Activated gamma-delta T cell treated with Interleukin-2 at 50 U/mL for 16 hours (primary cell): ENCODE measurements at regions not wholly inside any gene's neighbourhood (a gene's known extent, or its start where the extent isn't known, plus 50 kb on each side); places are given as distances from the start of the nearest gene placed in this dataset.

Experiments
- DNase-seq: peaks from one replicate; pipeline ENCODE4 v3.0.0-alpha.2; 2020

DNA sequence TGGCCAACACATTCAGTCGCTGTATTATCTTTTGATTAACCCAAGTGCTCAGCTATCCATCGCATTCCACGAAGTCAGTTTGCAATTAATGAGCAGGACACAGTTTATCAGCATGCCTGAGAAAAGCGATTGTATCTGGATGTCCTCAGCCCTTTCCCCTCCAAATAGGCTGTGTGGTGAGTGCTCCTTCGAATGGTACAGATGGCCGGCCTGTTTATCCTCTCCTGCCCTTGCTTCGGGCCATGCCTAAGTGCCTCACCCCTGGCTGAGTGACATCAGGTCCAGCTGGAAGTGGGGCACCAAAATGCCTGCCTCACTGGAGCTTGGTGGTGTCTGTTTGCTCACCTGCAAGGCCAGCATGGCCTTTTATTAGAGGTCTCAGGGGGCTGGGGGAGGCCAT lies 317.3 kb downstream of the GADD45G start:
- DNase-seq: no peak

DNA sequence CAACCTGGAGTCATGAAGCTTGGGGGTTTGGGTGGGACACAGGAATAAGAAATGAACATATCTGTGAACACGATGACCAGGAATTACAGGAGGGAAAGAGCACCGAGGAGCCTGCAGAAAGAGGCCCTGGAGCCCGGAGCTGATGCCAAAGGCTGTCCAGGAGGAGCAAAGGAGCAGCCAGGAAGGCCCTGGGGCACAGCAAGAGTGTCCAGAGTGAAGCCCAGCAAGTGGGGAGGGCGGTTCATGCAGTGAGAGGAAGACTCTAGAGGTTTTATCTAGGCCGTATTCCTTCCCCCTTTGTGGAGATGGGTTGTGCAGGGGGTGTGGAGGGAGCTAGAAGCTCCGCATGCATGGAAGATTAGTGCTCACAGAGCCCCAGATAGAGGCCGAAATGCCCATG lies 318.4 kb downstream of the GADD45G start:
- no peak for DNase-seq

DNA sequence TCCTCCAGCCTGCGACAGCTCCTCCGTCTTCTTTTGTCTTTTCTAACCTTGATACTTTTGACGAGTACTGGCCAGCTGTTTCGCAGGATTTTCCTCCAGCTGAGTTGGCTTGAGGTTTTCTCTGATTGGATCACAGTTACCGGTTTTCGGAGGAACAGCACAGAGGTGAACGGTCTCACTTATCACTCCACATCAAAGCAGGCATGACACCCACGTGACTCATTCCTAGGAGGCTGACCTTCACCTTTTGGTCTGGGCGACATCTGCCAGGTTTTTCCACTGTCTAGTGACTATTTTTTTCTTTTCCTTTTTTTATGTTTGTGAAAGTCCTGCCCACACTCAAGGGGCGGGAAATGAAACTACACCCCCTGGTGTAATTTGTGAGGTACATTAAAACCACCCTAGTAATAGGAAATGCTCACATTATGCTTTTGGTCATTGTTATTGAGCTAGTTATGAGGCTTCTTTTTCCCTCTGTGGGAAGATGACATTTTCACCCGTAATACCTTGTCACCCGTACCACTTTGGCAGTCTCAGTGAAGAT lies 319.2 kb downstream of the GADD45G start:
- DNase-seq: no peak

DNA sequence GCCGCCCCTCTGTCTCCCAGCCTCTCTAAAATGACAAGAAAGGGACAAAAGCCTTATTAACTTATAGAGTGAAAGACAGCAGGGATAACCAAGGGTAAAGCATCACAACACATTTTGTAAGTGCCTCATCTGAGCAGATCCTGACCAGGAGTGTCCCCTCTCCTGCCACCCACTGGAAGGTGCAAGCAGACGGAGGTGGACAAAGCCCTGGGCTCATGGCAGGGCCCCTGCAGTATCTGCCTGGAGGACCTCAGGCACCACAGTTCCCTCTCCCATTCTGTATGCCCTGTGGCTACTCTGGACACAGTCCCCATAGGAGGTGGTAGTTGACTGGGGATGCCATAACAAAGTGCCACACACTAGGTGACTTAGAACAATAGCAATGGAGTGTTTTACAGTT lies 319.8 kb downstream of the GADD45G start:
- DNase-seq: no peak

DNA sequence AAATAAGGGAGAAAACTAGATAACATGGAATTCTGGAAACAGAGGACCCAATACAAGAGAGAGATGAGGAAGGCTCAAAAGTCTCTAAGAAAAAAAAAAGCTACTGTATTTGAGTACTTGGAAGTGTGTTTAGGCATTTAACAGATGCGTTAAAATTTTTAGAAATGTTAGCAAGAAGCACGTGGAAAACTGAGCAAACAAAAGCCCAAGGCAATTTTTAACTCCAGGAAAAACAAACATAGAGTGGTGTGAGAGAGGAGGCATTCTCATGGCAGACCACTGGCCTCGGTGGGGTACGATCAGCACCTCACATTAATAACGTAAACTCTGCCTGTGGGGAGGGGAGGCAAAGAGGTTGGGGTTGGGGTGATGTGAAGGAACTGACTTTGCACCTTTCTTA lies 321.4 kb downstream of the GADD45G start:
- DNase-seq: no peak

DNA sequence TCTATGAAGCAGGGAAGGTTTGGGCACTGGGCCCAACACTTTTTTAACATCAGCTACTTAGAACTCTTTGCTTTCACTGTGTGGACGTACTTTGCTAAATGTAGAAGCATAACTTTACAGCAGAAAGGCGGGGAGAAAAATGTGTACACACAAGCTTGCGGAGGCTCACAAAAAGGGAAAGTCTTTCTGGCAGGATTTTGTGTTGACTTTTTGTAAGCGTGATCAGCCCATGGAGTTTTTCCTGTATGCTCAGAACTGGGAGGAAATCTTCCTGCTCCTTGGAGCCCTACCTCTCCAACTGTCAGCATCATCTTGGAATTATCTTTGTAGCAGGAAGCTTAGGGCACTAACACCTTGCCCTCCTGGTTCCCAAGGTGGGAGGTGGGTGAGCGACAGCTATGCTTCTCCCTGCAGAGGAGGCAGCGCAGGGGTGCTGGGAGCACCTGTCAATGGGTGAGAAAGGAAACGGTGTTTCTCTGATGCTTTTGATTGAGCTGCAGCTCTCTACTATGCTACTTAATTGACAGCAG lies 321.9 kb downstream of the GADD45G start:
- no peak for DNase-seq

DNA sequence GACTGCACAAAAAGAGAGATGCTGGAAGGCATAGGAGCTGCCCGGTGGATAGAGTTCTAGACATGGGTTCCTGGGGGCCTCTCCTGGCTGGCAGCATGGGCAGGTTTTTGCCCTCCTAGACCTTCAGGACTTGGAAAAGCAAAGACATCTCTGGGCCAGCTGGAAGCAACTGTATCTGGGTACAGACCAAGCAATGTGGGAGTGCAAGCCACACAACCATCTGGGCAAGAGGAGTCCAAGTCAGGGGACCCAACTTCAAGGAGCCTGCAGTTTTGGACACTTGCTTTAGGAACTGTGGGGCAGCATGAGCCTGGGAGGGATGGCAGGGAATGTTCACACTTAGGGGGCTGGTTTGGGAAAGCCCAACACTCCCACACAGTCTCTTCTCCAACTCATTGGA lies 323.3 kb downstream of the GADD45G start:
- DNase-seq: no peak

DNA sequence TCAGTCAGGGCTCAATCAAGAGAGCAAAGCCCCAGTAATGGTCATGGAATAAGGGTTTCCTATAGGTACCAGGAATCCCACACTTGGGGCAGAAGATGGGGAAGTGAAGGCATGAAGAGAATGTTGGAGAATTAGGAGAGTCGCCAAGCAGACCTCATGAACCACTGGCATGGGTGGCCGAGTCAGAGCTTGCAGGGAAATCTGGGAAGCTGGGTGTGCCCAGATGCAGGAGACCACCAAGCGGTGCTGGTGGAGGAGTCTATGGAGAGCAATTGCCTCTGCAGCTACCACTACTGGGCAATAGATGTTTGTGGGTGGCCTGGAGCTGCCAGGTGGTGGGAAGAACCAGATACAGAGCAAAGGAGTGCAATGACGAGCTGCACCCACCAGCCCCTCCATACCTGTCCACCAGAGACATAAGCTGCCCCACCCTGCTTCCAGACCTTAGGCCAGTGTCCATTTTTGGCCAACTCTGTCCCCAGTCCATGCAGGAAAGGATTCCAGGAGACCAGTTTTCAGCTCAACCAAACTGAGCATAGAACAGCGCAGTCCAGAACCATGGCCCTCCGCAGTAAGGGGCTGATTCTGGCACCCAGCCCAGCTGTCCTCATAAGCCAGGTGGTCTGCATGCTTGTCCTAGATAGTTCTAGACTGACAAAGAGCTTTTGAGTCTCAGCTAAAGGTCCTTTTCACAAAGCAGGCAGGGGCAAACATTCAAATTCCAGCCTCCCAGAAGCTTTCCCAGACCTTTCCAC lies 323.9 kb downstream of the GADD45G start:
- DNase-seq: no peak

DNA sequence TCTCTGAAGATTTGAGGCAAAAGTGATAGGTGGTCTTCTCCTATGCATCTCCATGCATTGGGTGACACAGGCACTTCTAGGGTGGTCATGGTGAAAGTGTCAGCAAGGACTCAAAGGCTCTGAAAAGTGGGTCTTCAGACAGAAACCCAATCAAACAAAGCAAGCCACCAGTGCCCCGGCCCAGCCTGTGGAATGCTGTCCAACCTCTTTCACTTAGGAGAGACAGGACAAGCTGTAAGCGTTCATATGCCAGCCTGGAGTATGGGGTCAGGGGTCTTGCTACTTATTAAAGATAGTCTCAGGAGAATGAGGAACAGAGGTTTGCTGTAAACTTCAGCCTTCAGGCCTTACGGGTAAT lies 324.5 kb downstream of the GADD45G start:
- no peak for DNase-seq

DNA sequence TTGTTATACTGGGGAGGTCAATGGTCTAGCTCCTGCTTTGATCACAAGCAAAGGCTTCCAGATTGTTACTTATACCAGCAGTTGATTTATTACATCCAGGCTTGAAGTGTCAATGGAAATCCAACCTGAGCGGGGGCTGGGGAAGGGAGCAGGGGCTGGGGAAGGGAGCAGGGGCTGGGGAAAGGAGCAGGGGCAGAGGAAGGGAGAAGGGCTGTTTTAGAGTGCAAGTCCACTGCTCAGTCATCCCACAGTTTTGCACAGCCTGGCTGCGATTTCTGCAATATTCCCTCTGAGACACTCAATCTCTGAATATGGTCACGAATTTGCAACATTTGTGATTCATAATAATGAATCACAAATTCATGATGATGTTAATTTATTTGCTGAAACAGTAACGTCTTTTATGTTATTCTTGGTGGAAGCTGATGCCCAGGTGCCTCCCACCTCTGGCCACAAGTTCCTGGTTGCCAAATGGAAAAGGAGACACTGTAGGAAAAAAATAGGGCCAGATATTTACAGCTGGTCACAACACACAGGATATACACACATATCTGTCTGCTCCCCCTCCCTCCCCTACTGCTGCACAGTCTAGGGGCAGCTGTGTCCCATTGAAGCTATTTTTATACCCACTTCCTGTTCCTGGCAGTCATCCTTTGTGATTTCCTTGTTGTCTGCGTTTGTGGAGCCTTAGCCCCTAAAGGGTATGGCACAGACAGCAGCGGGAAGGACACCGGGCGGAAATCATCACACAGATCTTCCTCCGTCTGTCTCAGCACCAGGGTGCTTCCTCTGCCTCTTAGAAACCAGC lies 325.1 kb downstream of the GADD45G start:
- no peak for DNase-seq

DNA sequence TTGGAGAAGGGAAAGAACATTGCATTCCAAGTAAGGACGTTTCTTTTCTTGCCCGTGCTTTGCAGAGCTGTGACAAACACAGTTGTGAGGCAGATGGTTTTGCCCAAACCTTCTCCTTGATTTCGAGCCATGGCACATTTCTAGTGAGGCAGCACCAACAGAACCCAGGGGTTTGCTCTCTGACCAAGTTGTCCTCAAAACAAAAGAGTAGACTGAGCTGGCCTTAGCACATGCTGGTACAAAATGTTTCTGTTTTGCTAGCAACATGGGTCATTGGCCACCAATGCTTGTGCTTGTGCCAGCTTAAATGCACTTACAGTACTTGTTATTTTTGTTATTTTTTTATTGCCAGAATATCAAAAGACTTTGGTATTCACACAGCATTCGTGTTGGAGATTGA lies 328.8 kb downstream of the GADD45G start:
- DNase-seq: no peak

DNA sequence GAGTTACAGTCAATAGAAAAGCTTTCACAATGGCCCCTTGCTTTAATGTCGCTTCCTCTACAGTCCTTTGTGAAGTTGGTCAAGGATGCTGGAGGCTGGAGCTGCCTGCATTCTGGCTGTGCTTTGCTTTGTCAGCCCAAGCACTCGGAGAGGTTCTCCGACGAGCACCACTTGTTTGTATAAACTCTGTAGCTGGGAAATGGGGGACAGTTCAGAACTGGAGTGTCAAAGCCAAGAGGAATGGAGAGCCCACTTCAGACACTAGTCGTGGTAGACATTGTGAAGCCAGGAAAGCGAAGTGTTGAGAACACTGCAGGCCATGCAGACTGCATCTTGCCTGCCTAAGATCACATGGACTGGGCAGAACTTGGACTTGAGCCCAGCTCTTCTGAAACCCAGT lies 330.3 kb downstream of the GADD45G start:
- DNase-seq: no peak

DNA sequence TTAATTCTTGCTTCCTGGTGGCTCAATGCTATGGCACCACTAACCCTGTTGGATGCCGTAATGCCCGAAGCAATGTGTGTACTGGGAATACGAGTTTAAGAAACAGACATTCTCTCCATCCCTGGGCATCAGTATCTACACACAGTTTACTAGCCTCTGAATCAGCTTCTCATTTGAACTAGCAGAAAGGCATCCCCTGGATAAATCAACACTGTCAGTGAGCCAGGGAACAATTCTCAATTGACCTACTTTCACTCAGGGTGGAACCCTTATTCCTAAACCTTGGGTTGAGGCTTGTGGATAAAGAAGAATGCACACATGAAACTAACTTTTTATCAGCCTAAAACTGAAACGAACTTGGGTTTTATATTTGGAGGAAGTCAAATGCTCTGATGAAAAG lies 331.0 kb downstream of the GADD45G start:
- no peak for DNase-seq

DNA sequence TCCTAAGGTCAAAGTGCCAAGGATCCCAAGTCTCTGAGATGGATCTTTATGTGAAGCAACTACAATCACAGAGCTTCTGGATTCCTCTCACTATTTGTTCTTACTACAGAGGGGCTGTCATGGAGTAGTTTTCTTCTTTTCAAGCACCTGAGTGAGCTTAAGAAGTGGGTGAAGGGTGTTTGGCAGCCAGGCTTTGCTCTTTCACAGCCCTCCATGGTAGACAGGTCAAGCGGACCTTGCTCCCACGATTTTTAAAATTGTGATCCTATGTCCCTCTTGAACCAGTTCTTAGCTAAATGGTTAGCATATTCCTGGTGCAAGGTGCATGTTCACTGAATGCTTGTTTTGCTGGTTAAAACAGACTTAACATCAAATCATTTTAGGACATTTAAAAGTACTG lies 332.2 kb downstream of the GADD45G start:
- DNase-seq: no peak

DNA sequence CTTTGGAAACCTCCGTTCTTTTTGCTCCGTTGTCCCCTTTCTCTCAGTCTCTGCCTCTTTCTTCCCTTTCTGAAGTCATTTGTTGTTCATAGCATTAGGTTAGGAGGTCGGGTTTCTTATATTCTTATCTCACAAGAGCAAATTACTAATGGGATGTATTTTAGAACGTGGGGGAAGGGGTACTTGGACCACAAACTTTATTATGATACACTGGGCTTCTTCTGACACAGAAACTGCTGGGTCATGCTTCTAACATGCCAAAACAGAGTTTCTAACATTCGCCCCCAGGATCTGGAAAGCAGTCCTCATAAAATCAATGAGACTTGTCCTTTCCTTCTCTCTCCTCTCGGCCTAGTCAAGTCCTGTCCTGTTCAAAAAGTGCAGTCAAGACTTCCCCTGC lies 334.4 kb downstream of the GADD45G start:
- no peak for DNase-seq

DNA sequence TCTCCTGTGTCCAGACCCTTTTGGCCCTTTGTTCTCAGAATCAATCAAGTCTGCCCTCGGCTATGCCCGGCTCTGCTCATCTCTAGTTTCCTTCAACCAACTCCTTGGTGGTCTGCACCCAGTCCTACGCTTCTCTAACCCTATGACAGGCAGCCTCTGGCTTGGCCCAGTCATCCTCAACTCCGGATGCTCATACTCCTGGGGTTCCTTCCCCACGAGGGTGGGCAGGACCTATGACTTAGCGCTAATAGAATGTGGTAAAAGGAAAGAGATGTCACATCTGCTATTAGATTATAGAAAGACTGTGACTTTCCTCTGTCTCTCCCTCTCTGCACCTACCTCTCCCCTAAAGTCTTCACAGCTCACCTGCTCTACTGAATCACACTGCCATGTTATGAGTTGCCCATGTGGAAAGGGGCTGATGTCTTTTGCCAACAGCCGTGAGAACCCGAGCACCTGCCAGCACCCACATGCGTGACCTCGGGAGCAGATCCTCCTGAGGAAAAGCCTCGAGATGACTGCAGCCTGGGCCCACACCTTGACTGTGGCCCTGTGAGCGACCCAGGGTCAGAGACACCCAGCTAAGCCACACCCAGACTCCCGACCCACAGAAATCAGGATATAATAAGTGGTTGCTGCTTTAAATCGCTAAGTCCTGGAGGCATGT lies 334.9 kb downstream of the GADD45G start:
- DNase-seq: no peak

DNA sequence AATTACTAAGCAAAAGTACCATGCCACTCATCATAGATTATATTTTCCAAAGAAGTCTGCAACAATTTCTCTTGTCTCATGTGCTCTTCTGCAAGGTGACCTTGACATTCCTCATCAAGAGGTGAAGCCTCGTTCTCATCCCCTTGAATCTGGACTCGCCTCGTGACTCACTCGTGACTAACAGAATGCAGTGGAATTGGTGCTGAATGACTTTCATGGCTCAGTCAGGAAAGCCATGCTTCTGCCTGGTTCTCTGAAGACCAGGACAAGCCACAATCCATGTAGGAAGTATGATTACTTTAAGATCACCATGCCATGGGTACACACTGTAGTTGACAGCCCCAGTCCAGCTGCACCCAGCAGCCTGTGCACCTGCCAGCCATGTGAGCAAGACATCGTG lies 335.8 kb downstream of the GADD45G start:
- no peak for DNase-seq

DNA sequence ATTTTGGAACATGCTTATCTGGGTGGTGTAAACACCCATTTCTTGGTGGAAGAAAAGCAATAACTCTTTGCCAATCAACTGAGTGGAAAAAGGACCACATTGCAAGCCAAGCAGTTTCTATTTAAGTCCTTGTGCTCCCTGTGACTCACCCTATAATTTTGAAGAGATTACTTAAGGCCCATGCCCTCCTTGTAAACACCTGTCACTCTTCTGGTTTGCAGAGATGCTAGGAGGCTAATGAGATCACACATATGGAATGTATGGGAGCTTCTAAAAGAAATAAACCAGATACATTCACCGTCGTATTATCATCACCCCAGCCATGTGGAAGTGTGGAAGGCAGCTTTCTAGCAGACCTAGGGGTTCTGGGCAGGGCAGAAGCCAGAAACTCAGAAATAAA lies 337.1 kb downstream of the GADD45G start:
- DNase-seq: no peak

DNA sequence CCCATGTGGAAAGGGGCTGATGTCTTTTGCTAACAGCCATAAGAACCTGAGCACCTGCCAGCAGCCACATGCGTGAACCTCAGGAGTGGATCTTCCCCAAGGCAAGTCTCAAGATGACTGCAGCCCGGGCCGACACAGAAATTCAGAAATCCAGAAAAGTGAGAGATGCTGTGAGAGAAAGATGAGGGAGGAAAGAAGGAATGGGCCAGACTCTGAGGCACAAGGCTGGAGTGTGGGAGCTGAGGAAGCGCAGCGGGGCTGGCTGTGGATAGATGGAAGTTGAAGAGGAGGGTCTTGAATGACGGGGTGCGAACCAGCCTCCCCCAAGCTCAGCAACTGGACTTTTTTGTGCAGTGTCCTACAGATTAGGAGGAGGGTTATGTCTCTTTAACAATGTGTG lies 337.8 kb downstream of the GADD45G start:
- no peak for DNase-seq

DNA sequence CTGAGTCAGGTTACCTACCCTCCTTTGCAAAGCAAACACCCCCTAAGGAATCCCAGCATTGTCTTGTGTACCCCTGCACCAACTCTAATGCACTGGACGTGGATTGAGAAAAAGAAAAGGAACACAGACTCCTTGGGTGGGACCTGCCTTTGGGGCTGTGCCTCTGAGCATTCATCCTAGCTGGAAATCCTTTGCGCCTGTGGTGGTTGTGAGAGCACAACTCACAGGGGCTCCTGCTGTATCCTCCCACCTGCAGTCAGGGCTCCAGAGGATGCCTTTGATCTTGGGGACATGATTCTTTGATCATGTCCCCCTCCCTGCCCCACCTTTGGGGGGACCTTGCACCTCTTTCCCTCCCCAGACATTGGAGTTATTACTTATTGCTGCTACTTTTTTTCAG lies 338.5 kb downstream of the GADD45G start:
- no peak for DNase-seq

DNA sequence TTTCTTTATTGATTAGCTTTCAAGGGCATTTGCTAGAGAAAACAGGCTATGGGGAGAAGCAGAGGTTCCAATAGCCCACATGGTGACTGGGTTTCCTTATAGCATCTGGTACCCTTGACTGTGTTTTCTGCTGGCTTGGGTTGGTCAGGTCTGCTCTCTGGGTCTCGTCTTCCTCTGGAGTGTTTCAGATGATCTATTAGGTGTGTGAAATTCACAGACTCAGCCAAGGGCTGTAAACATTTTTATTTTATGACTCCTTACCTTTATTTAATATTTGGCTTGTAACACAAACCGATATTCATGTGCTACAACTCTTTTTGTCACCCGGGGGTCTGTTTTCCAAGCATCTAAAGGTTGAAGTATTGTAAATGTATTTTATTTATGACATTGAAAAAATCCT lies 338.9 kb downstream of the GADD45G start:
- DNase-seq: no peak

DNA sequence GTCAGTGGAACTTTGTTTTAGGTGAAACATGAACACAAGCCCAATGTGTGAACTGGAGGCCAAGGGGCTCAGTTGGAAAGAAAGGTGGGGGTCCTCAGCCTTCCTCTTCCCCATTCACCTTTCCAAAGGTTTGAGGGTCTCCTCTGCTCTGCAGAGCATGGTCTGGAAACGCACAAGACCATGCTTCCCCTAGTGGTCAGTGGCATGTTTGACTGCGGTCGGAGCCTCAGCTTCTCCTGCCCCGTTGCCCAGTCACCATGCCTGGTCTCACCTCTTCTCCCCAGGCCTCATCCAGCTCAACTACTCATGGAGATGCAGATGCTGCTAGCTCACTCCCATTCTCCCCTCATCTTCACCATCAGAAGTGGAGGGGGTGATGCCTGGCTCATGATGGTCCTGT lies 340.3 kb downstream of the GADD45G start:
- DNase-seq: no peak

DNA sequence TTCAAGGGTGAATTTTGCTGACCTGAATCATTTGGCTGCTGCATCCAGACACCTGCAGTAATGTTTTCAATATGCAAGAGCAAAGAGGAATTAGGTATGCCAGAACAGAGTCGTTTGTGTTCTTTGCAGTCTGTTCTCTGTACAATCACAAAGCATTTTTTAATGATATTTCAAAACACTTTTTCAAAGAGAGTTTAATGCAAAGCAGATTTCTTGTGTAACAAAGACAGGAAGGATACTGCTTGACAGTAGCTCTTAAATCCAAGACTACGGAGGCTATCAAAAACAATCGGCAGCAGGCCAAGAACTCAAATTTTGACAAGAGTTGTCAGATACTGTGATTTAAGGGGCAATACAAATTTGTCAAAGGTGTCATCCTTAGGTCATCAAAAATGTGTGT lies 341.9 kb downstream of the GADD45G start:
- DNase-seq: no peak

DNA sequence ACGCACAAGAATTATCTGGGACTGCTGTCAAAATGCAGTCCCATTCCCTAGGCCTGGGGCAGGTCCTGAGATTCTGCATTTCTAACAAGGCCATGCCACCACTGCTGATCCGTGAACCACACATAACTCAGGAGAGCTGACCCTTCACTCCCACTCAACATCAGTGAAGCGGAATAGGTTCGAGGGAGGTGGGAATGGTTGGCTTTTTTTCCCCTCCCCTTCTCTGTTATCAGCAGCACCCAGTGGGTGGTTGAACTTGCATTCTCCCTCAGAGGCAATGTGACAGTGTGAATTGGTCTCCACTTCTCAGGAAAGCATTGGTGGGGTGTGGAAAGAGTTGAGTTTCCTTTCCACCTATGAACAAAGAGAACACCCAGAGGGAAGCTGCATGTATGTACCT lies 344.3 kb downstream of the GADD45G start:
- no peak for DNase-seq
